Glutamatergic neuron (in vitro differentiated cells): ENCODE measurements at regions not wholly inside any gene's neighbourhood (a gene's known extent, or its start where the extent isn't known, plus 50 kb on each side); places are given as distances from the start of the nearest gene placed in this dataset.

Source experiments
- DNase-seq: peaks from one replicate; pipeline ENCODE4 v3.0.0; 2022
- H3K27ac Mint-ChIP-seq: one replicate; pipeline ENCODE4 v1.8.0; 2020; ENCODE audit warnings: mild to moderate bottlenecking, mixed read lengths, inconsistent platforms; ENCODE audit not compliant: unreplicated experiment
- H3K27me3 Mint-ChIP-seq: one replicate; pipeline ENCODE4 v1.8.0; 2020; ENCODE audit warnings: mild to moderate bottlenecking, moderate library complexity, mixed read lengths, inconsistent platforms; ENCODE audit not compliant: unreplicated experiment
- H3K36me3 Mint-ChIP-seq: one replicate; pipeline ENCODE4 v1.8.0; 2020; ENCODE audit warnings: mild to moderate bottlenecking, mixed read lengths, inconsistent platforms; ENCODE audit not compliant: unreplicated experiment
- H3K4me1 Mint-ChIP-seq: one replicate; pipeline ENCODE4 v1.8.0; 2020; ENCODE audit warnings: mild to moderate bottlenecking, low read depth, mixed read lengths, inconsistent platforms; ENCODE audit not compliant: unreplicated experiment
- H3K4me3 Mint-ChIP-seq: one replicate; pipeline ENCODE4 v1.8.0; 2020; ENCODE audit warnings: mild to moderate bottlenecking, mixed read lengths, inconsistent platforms; ENCODE audit not compliant: unreplicated experiment
- H3K9me3 Mint-ChIP-seq: one replicate; pipeline ENCODE4 v1.8.0; 2020; ENCODE audit warnings: mild to moderate bottlenecking, moderate library complexity, mixed read lengths, inconsistent platforms; ENCODE audit not compliant: unreplicated experiment
- CTCF ChIP-seq: fragments of 200-600 bp; sonication (generic); IDR thresholded peaks from one replicate; pipeline ENCODE4 v1.5.0; 2021; ENCODE audit not compliant: partially characterized antibody, unreplicated experiment

GRCh38 chr7:113705439-113705838, 213.4 kb downstream of the PPP1R3A start:
- H3K36me3 Mint-ChIP-seq: no peaks in the 10 kb centered on the region
- no peaks in the 10 kb centered on the region for H3K27me3 Mint-ChIP-seq
- H3K9me3 Mint-ChIP-seq: peaks cover 1% of the 10 kb centered on the region
- no peak overlapping the region for H3K27ac Mint-ChIP-seq
- TF ChIP-seq CTCF: no peak
- no peak overlapping the region for H3K4me3 Mint-ChIP-seq
- peaks cover 1% of the 10 kb centered on the region for H3K4me1 Mint-ChIP-seq
- no peak for DNase-seq

- no peak overlapping the region for H3K4me3 Mint-ChIP-seq
- H3K27me3 Mint-ChIP-seq: peaks cover 2% of the 10 kb centered on the region
- TF ChIP-seq CTCF: peak; percentile 77
- no peak for DNase-seq
- peaks cover 12% of the 10 kb centered on the region for H3K4me1 Mint-ChIP-seq
- peaks cover 4% of the 10 kb centered on the region for H3K9me3 Mint-ChIP-seq
- no peaks in the 10 kb centered on the region for H3K36me3 Mint-ChIP-seq
- H3K27ac Mint-ChIP-seq: no peak overlapping the region
Observed at GRCh38 chr7:113698556-113699220, 220.1 kb downstream of the PPP1R3A start.

DNA sequence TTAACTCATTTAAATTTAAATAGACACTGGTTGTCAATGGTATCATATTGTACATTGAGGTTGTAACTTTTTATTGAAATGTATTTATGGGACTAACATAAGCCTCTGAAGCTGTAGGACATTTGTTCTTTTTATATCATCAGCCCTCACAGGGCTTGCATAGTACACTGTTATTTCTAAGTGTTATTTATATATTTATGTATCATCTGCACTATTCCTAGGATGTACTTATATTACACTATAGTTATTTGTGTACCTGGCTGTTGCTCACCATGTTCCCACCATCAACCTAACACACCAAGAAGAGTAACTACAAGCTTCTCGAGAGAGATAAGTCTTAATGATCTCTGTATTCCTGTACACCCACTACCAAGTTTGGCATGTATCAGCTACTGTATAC, 224.7 kb downstream of the PPP1R3A start:
- Mint-ChIP-seq H3K27ac (peak overlapping the region; percentile 71), H3K9me3 (peaks cover 4% of the 10 kb centered on the region), H3K4me1 (peaks cover 21% of the 10 kb centered on the region), H3K27me3 (peaks cover 2% of the 10 kb centered on the region), H3K36me3 (no peaks in the 10 kb centered on the region), H3K4me3 (peak overlapping the region; percentile 2)
- DNase-seq: no peak
- TF ChIP-seq CTCF: no peak

DNA sequence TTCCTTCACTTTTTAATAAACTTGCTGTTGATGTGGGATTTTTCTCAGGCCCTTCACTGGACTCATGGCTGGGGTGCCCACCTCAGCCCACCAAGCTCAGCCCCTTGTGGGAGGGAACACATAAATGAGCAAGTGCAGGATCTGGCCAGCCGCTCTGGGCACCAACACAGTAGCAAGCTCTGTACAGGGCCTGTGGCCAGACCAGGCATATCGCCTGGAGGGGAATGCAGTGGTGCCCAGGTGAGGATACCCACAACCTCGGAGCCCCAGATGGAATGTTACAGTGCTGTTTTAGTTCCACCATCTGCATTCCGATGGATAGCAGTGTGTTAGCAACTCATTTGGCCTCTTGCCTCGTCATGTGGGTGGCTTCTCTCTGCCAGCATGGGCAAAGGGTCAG, 234.6 kb downstream of the PPP1R3A start:
- H3K9me3 Mint-ChIP-seq: peaks cover 3% of the 10 kb centered on the region
- DNase-seq: no peak
- TF ChIP-seq CTCF: no peak
- no peaks in the 10 kb centered on the region for H3K4me1 Mint-ChIP-seq
- no peaks in the 10 kb centered on the region for H3K27me3 Mint-ChIP-seq
- no peak overlapping the region for H3K27ac Mint-ChIP-seq
- H3K4me3 Mint-ChIP-seq: no peak overlapping the region
- H3K36me3 Mint-ChIP-seq: peaks cover 8% of the 10 kb centered on the region

DNA sequence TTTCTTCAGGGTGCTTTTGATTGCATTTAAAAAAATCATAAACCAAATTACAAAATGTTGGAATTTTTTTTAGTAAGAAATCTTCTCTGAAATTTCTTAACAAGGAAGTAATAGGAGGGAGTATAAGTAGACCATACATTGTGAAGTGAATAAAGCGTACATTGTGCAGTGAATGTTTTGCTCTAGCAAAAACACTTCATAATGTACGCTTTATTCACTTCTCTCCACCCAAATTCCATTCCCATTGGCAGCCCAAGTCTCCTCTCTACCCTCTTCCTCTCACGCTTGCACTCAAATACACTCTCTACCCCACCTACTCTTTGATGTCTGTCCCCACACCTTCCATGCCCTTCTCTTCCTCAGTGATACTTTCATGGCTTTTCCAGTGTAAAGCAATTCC, 241.0 kb downstream of the PPP1R3A start:
- no peaks in the 10 kb centered on the region for H3K9me3 Mint-ChIP-seq
- no peaks in the 10 kb centered on the region for H3K36me3 Mint-ChIP-seq
- no peaks in the 10 kb centered on the region for H3K4me1 Mint-ChIP-seq
- no peaks in the 10 kb centered on the region for H3K27me3 Mint-ChIP-seq
- DNase-seq: no peak
- H3K4me3 Mint-ChIP-seq: no peak overlapping the region
- no peak for TF ChIP-seq CTCF
- H3K27ac Mint-ChIP-seq: no peak overlapping the region
